GM12878 (cell line): ENCODE measurements at regions not wholly inside any gene's neighbourhood (a gene's known extent, or its start where the extent isn't known, plus 50 kb on each side); places are given as distances from the start of the nearest gene placed in this dataset.

ENCODE experiments used
- ATAC-seq: fragments of 200-7000 bp; cut with Tn5 transposase; 3 replicates; pipeline ENCODE4 v1.9.1; 2020; ENCODE audit warnings: mild to moderate bottlenecking, moderate library complexity
- BruUV-seq: library from RNA; stranded (reverse); fragments of 400-500 nt; replicated peaks from 2 replicates; lab custom pipeline; 2021; lab: Mats Ljungman, UMichigan
- CTCF ChIA-PET: fragments of 300-600 bp; sonication (Branson Sonifier 250); formaldehyde crosslinking; extraction: SDS; loops from one replicate; lab custom pipeline; 2021; ENCODE audit warnings: inconsistent platforms; lab: Yijun Ruan, JAX
- POLR2A ChIA-PET: fragments of 350-600 bp; formaldehyde crosslinking; extraction: SDS; loops from one replicate; lab custom pipeline; 2021; ENCODE audit warnings: inconsistent platforms; lab: Charles Lee
- RAD21 ChIA-PET: fragments of 300-600 bp; sonication (Branson Sonifier 250); formaldehyde crosslinking; loops from one replicate; lab custom pipeline; 2023; ENCODE audit warnings: antibody characterized with exemption; ENCODE audit not compliant: unreplicated experiment; lab: Charles Lee
- SMC1A ChIA-PET: fragments of 300-600 bp; sonication (Branson Sonifier 250); formaldehyde crosslinking; loops from one replicate; lab custom pipeline; 2023; ENCODE audit not compliant: unreplicated experiment, uncharacterized antibody; lab: Charles Lee
- DNase-seq: peaks from one replicate; pipeline ENCODE4 v3.0.0-alpha.2; 2011; ENCODE audit warnings: low read depth, low spot score
- FAIRE-seq: peaks from 3 replicates; lab custom pipeline; 2011; peaks lifted over from hg19 to GRCh38; lab: Jason Lieb, UNC
- H2AFZ ChIP-seq: 2 replicates; pipeline ENCODE4 v1.6.0; 2011; ENCODE audit warnings: low read depth, low read length, control low read depth; ENCODE audit not compliant: control insufficient read depth
- H3K27ac ChIP-seq: 2 replicates; pipeline ENCODE4 v1.5.1; 2011; ENCODE audit warnings: control low read depth; ENCODE audit not compliant: control insufficient read depth, insufficient read depth
- H3K27me3 ChIP-seq, 2 experiments: replicated peaks in 1 of 2; 2 replicates each; pipeline versions ENCODE4 v1.6.0 to v1.6.1; 2011; ENCODE audit warnings: low read length in 1 of 2; ENCODE audit not compliant: control insufficient read depth in 2 of 2, insufficient read depth in 2 of 2
- H3K36me3 ChIP-seq, 2 experiments: 2 replicates each; pipeline ENCODE4 v1.5.1; 2011; ENCODE audit warnings: low read length in 1 of 2; ENCODE audit not compliant: control insufficient read depth in 2 of 2, insufficient read depth in 2 of 2
- H3K4me1 ChIP-seq: 2 replicates; pipeline ENCODE4 v1.6.1; 2011; ENCODE audit warnings: mild to moderate bottlenecking, low read length, moderate library complexity, mixed read lengths; ENCODE audit not compliant: control insufficient read depth, insufficient read depth
- H3K4me2 ChIP-seq: 2 replicates; pipeline ENCODE4 v1.6.0; 2011; ENCODE audit warnings: control low read depth; ENCODE audit not compliant: control insufficient read depth, insufficient read depth
- H3K4me3 ChIP-seq: fragments of 200-600 bp; sonication (generic); 2 replicates; pipeline ENCODE4 v1.5.1; 2016
- H3K79me2 ChIP-seq: 2 replicates; pipeline ENCODE4 v1.6.0; 2011; ENCODE audit warnings: low read length; ENCODE audit not compliant: control insufficient read depth, insufficient read depth
- H3K9ac ChIP-seq: 2 replicates; pipeline ENCODE4 v1.8.0; 2011; ENCODE audit warnings: low read length, control low read depth, mixed read lengths; ENCODE audit not compliant: control insufficient read depth, insufficient read depth
- H3K9me3 ChIP-seq: replicated peaks from 3 replicates; pipeline ENCODE4 v1.5.1; 2011; ENCODE audit warnings: mild to moderate bottlenecking, low read length; ENCODE audit not compliant: control insufficient read depth, insufficient read depth
- H4K20me1 ChIP-seq: 2 replicates; pipeline ENCODE4 v1.6.0; 2011; ENCODE audit not compliant: control insufficient read depth, insufficient read depth
- CHD2 ChIP-seq: IDR thresholded peaks from 2 replicates; pipeline ENCODE4 v1.6.1; 2011; ENCODE audit warnings: low read depth, low read length, improper control_type of control experiment, borderline replicate concordance
- CREB1 ChIP-seq: IDR thresholded peaks from 2 replicates; pipeline ENCODE4 v1.6.1; 2012; ENCODE audit warnings: low read depth, mild to moderate bottlenecking, inconsistent platforms
- EED ChIP-seq: sonication (generic); IDR thresholded peaks from 2 replicates; pipeline ENCODE4 v1.6.1; 2016; ENCODE audit warnings: antibody characterized with exemption, low read depth
- ESRRA ChIP-seq: IDR thresholded peaks from 2 replicates; pipeline ENCODE4 v1.6.1; 2012; ENCODE audit warnings: mild to moderate bottlenecking, low read length, improper control_type of control experiment
- ETV6 ChIP-seq, 2 experiments: fragments of 450-650 bp in 1 of 2; IDR thresholded peaks in 1 of 2; conservative IDR thresholded peaks in 1 of 2; 2 replicates each; pipeline ENCODE4 v1.6.1; 2014; ENCODE audit warnings: antibody characterized with exemption in 1 of 2, borderline replicate concordance in 1 of 2, low read depth in 1 of 2, mild to moderate bottlenecking in 1 of 2, moderate library complexity in 1 of 2
- GATAD2B ChIP-seq: fragments of 450-650 bp; conservative IDR thresholded peaks from 2 replicates; pipeline ENCODE4 v1.6.1; 2017; ENCODE audit warnings: low read depth, mild to moderate bottlenecking, moderate library complexity
- JUND ChIP-seq: IDR thresholded peaks from 2 replicates; pipeline ENCODE4 v1.6.1; 2012; ENCODE audit warnings: low read depth, mild to moderate bottlenecking, low read length, improper control_type of control experiment, moderate library complexity
- KAT2A ChIP-seq: conservative IDR thresholded peaks from 2 replicates; pipeline ENCODE4 v1.6.1; 2011; ENCODE audit warnings: low read depth, low read length; ENCODE audit not compliant: control insufficient read depth
- NBN ChIP-seq: fragments of 450-650 bp; IDR thresholded peaks from 2 replicates; pipeline ENCODE4 v1.6.1; 2016
- NFYB ChIP-seq: IDR thresholded peaks from 2 replicates; pipeline ENCODE4 v1.6.1; 2011; ENCODE audit warnings: low read depth, mild to moderate bottlenecking, low read length, improper control_type of control experiment, moderate library complexity; ENCODE audit not compliant: insufficient read depth
- NR2C1 ChIP-seq: fragments of 450-650 bp; IDR thresholded peaks from 2 replicates; pipeline ENCODE4 v1.6.1; 2017; ENCODE audit warnings: antibody characterized with exemption, mild to moderate bottlenecking, moderate library complexity
- PAX8 ChIP-seq: fragments of 450-650 bp; IDR thresholded peaks from 2 replicates; pipeline ENCODE4 v1.6.1; 2017; ENCODE audit warnings: mild to moderate bottlenecking, moderate library complexity
- RELA ChIP-seq: fragments of 450-650 bp; IDR thresholded peaks from 2 replicates; pipeline ENCODE4 v1.8.0; 2014; ENCODE audit warnings: borderline replicate concordance; ENCODE audit not compliant: partially characterized antibody
- SMAD5 ChIP-seq: IDR thresholded peaks from 2 replicates; pipeline ENCODE4 v1.6.1; 2016; ENCODE audit warnings: antibody characterized with exemption, low read depth
- ZNF24 ChIP-seq: fragments of 450-650 bp; IDR thresholded peaks from 2 replicates; pipeline ENCODE4 v1.6.1; 2017; ENCODE audit warnings: antibody characterized with exemption, mild to moderate bottlenecking
- ZNF274 ChIP-seq: IDR thresholded peaks from one replicate; pipeline ENCODE4 v1.8.0; 2011; ENCODE audit not compliant: insufficient read length, insufficient read depth
- WGBS: methylation state at CpG from one replicate; pipeline ENCODE4 v1.1.6; 2016; ENCODE audit warnings: low lambda C conversion rate; ENCODE audit not compliant: insufficient replicate concordance, insufficient coverage; ENCODE audit errors: missing lambda C conversion rate; 5-methylcytosine and 5-hydroxymethylcytosine counted together
- in situ Hi-C: fragments of 300-500 bp; cut with MboI; formaldehyde crosslinking; loops from 9 replicates; pipeline ENCODE4 v1.14.3; 2018; ENCODE audit warnings: mixed read lengths
- intact Hi-C: fragments of 100-400 bp; cut with micrococcal nuclease; formaldehyde crosslinking; loops from one replicate; pipeline ENCODE4 v1.14.2; 2022; ENCODE audit not compliant: unreplicated experiment
- TF ChIP-seq, protein P1 (sequence below): IDR thresholded peaks from 2 replicates; pipeline ENCODE4 v1.6.1; 2012; ENCODE audit warnings: low read depth, low read length, improper control_type of control experiment
- TF ChIP-seq, protein P2 (sequence below): IDR thresholded peaks from 2 replicates; pipeline ENCODE4 v1.6.1; 2012; ENCODE audit warnings: improper control_type of control experiment, low read depth, low read length; ENCODE audit not compliant: insufficient replicate concordance

DNA sequence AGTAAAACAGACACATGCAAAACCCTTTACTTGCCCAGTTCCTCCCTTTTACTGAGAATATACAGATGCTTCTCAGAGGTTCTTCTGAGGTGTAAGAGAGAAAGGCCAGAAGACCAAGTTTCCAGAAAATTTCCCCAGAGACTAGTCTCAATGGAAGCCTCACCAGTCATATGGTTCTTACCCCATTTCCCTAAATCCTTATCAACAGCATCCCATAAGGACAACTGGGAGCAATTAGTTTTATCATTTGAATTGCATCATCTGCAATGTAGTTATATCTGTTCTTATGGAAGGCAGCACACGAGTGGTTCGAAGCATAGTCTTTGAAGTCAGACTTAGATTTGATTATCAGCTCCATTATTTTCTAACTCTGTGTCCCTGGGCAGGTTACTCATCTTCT, 203.6 kb upstream of the PPARGC1A start (continued):
- no peak for TF ChIP-seq RELA
- TF ChIP-seq, protein P1, sequence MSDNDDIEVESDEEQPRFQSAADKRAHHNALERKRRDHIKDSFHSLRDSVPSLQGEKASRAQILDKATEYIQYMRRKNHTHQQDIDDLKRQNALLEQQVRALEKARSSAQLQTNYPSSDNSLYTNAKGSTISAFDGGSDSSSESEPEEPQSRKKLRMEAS = no peak
- TF ChIP-seq CREB1 = no peak
- TF ChIP-seq SMAD5 = no peak

DNA sequence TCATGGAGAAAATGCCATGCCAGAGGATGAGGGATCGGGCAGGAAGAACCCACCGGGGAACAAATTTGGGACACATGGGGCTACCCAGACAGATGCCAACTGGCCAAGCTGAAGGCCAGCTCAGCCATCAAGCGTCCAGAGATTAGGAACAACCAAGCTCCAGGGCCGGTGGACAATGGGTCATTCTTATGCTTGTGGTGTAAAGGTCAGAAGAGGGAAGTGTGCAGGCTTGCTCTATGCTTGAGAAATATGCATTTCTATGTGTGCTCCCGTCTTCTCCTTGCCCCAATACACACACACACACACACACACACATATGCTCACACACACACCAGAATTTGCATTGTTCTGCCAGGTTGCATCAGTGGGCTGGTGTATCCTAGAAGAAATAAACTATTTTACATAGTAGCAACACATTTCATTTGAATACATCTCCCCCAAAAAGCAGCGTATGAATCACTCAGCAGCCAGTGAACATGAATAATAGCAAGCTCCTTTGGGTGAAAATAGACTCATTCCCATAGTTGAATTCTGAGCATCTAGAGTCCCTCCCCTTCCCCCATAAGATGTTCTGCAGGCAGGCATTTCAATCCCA, 201.9 kb upstream of the PPARGC1A start:
- in situ Hi-C loops (no loop called here), intact Hi-C loops (no loop called here)
- no peaks in the 10 kb centered on the region for H3K79me2 ChIP-seq
- no peaks in the 10 kb centered on the region for H3K4me1 ChIP-seq
- ChIA-PET POLR2A (no interaction called here), CTCF (no interaction called here), SMC1A (no interaction called here), RAD21 (no interaction called here)
- no peak overlapping the region for H3K9ac ChIP-seq
- BruUV-seq = no TSS peak
- no peaks in the 10 kb centered on the region for H3K36me3 ChIP-seq
- WGBS = 16% methylated on average over 6 of the region's 6 CpGs
- no peak for DNase-seq
- H4K20me1 ChIP-seq = no peaks in the 10 kb centered on the region
- H2AFZ ChIP-seq = no peak overlapping the region
- FAIRE-seq = no peak
- no peaks in the 10 kb centered on the region for H3K9me3 ChIP-seq
- ATAC-seq = no peak
- H3K4me2 ChIP-seq = no peak overlapping the region
- no peak overlapping the region for H3K4me3 ChIP-seq
- H3K27ac ChIP-seq = no peak overlapping the region
- no peaks in the 10 kb centered on the region for H3K27me3 ChIP-seq
- TF ChIP-seq ZNF274 (no peak), CHD2 (no peak), ESRRA (no peak), NR2C1 (no peak), NFYB (no peak), ETV6 (conservative IDR thresholded peaks at IDR 0.05 in 1 of 2, IDR thresholded peaks at IDR 0.05 in 1 of 2; ENCODE audit: borderline replicate concordance in 1 of 2, low read depth in 1 of 2) (no peak), KAT2A (no peak), ZNF24 (no peak), GATAD2B (no peak), PAX8 (no peak), JUND (no peak), EED (no peak), NBN (no peak)
- TF ChIP-seq, protein P2, sequence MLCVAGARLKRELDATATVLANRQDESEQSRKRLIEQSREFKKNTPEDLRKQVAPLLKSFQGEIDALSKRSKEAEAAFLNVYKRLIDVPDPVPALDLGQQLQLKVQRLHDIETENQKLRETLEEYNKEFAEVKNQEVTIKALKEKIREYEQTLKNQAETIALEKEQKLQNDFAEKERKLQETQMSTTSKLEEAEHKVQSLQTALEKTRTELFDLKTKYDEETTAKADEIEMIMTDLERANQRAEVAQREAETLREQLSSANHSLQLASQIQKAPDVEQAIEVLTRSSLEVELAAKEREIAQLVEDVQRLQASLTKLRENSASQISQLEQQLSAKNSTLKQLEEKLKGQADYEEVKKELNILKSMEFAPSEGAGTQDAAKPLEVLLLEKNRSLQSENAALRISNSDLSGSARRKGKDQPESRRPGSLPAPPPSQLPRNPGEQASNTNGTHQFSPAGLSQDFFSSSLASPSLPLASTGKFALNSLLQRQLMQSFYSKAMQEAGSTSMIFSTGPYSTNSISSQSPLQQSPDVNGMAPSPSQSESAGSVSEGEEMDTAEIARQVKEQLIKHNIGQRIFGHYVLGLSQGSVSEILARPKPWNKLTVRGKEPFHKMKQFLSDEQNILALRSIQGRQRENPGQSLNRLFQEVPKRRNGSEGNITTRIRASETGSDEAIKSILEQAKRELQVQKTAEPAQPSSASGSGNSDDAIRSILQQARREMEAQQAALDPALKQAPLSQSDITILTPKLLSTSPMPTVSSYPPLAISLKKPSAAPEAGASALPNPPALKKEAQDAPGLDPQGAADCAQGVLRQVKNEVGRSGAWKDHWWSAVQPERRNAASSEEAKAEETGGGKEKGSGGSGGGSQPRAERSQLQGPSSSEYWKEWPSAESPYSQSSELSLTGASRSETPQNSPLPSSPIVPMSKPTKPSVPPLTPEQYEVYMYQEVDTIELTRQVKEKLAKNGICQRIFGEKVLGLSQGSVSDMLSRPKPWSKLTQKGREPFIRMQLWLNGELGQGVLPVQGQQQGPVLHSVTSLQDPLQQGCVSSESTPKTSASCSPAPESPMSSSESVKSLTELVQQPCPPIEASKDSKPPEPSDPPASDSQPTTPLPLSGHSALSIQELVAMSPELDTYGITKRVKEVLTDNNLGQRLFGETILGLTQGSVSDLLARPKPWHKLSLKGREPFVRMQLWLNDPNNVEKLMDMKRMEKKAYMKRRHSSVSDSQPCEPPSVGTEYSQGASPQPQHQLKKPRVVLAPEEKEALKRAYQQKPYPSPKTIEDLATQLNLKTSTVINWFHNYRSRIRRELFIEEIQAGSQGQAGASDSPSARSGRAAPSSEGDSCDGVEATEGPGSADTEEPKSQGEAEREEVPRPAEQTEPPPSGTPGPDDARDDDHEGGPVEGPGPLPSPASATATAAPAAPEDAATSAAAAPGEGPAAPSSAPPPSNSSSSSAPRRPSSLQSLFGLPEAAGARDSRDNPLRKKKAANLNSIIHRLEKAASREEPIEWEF = no peak
